SK-N-SH treated with all-trans-retinoic acid at 6 μM for 48 hours (cell line): ENCODE measurements at regions not wholly inside any gene's neighbourhood (a gene's known extent, or its start where the extent isn't known, plus 50 kb on each side); places are given as distances from the start of the nearest gene placed in this dataset.

Experiments used
- ATAC-seq: fragments of 200-7000 bp; cut with Tn5 transposase; 3 replicates; pipeline ENCODE4 v1.9.1; 2020; ENCODE audit warnings: mild to moderate bottlenecking, moderate library complexity
- ARNTL ChIP-seq: fragments of 450-650 bp; formaldehyde crosslinking; IDR thresholded peaks from 2 replicates; pipeline ENCODE4 v1.5.0; 2020; ENCODE audit warnings: low read depth, mild to moderate bottlenecking, moderate library complexity, borderline replicate concordance
- CSDC2 ChIP-seq: fragments of 250-450 bp; sonication (Bioruptor Pico); IDR thresholded peaks from 2 replicates; pipeline ENCODE4 v1.5.0; 2020; ENCODE audit warnings: mild to moderate bottlenecking, moderate library complexity
- ESRRG ChIP-seq: fragments of 250-450 bp; sonication (Bioruptor Pico); IDR thresholded peaks from 2 replicates; pipeline ENCODE4 v1.6.1; 2021; ENCODE audit warnings: mild to moderate bottlenecking
- GLIS3 ChIP-seq: fragments of 250-450 bp; sonication (Bioruptor Pico); IDR thresholded peaks from 2 replicates; pipeline ENCODE4 v1.5.0; 2020; ENCODE audit warnings: mild to moderate bottlenecking, moderate library complexity
- OSR1 ChIP-seq: fragments of 250-450 bp; sonication (Bioruptor Pico); IDR thresholded peaks from 2 replicates; pipeline ENCODE4 v1.8.0; 2022; ENCODE audit warnings: moderate library complexity, mild to moderate bottlenecking, inconsistent platforms
- PPARA ChIP-seq: fragments of 250-450 bp; sonication (Bioruptor Pico); IDR thresholded peaks from 2 replicates; pipeline ENCODE4 v1.5.0; 2020; ENCODE audit warnings: mild to moderate bottlenecking, borderline replicate concordance
- RARB ChIP-seq: fragments of 250-450 bp; sonication (Bioruptor Pico); IDR thresholded peaks from 2 replicates; pipeline ENCODE4 v1.8.0; 2021; ENCODE audit warnings: mild to moderate bottlenecking, moderate library complexity
- SNAI2 ChIP-seq: fragments of 250-450 bp; sonication (Bioruptor Pico); IDR thresholded peaks from 2 replicates; pipeline ENCODE4 v1.5.0; 2020; ENCODE audit warnings: mild to moderate bottlenecking, moderate library complexity
- TCF4 ChIP-seq: fragments of 250-450 bp; sonication (Bioruptor Pico); IDR thresholded peaks from 2 replicates; pipeline ENCODE4 v1.8.0; 2021; ENCODE audit warnings: mild to moderate bottlenecking, moderate library complexity, borderline replicate concordance
- ZC3H10 ChIP-seq: fragments of 250-450 bp; sonication (Bioruptor Pico); IDR thresholded peaks from 2 replicates; pipeline ENCODE4 v1.5.1; 2021; ENCODE audit warnings: mild to moderate bottlenecking, moderate library complexity
- ZFP3 ChIP-seq: fragments of 250-450 bp; sonication (Bioruptor Pico); IDR thresholded peaks from 2 replicates; pipeline ENCODE4 v1.5.0; 2020; ENCODE audit warnings: mild to moderate bottlenecking, moderate library complexity
- ZFP30 ChIP-seq: fragments of 450-650 bp; formaldehyde crosslinking; IDR thresholded peaks from 2 replicates; pipeline ENCODE4 v1.5.0; 2022; ENCODE audit warnings: mild to moderate bottlenecking, moderate library complexity
- ZNF565 ChIP-seq: fragments of 450-650 bp; formaldehyde crosslinking; conservative IDR thresholded peaks from 2 replicates; pipeline ENCODE4 v1.5.0; 2020; ENCODE audit warnings: low read depth, mild to moderate bottlenecking, moderate library complexity
- ZNF70 ChIP-seq: fragments of 450-650 bp; formaldehyde crosslinking; IDR thresholded peaks from 2 replicates; pipeline ENCODE4 v1.5.0; 2020; ENCODE audit warnings: mild to moderate bottlenecking, moderate library complexity
- ZNF8 ChIP-seq: fragments of 450-650 bp; formaldehyde crosslinking; IDR thresholded peaks from 2 replicates; pipeline ENCODE4 v1.5.0; 2020; ENCODE audit warnings: mild to moderate bottlenecking, moderate library complexity
- TF ChIP-seq, protein P1 (sequence below): fragments of 250-450 bp; sonication (Bioruptor Pico); IDR thresholded peaks from 2 replicates; pipeline ENCODE4 v1.8.0; 2020; ENCODE audit warnings: mild to moderate bottlenecking, moderate library complexity, borderline replicate concordance
- TF ChIP-seq, protein P2 (sequence below): fragments of 250-450 bp; sonication (Bioruptor Pico); IDR thresholded peaks from 2 replicates; pipeline ENCODE4 v1.5.1; 2020; ENCODE audit warnings: low read depth, mild to moderate bottlenecking, moderate library complexity
- TF ChIP-seq, protein P3 (sequence below): fragments of 250-450 bp; sonication (Bioruptor Pico); IDR thresholded peaks from 2 replicates; pipeline ENCODE4 v1.5.1; 2021; ENCODE audit warnings: mild to moderate bottlenecking, moderate library complexity
- TF ChIP-seq, protein P4 (sequence below): fragments of 250-450 bp; sonication (Bioruptor Pico); IDR thresholded peaks from 2 replicates; pipeline ENCODE4 v1.5.0; 2020; ENCODE audit warnings: mild to moderate bottlenecking, moderate library complexity
- TF ChIP-seq, protein P5 (sequence below): fragments of 250-450 bp; sonication (Bioruptor Pico); IDR thresholded peaks from 2 replicates; pipeline ENCODE4 v1.8.0; 2021; ENCODE audit warnings: low read depth, mild to moderate bottlenecking, moderate library complexity, borderline replicate concordance

DNA sequence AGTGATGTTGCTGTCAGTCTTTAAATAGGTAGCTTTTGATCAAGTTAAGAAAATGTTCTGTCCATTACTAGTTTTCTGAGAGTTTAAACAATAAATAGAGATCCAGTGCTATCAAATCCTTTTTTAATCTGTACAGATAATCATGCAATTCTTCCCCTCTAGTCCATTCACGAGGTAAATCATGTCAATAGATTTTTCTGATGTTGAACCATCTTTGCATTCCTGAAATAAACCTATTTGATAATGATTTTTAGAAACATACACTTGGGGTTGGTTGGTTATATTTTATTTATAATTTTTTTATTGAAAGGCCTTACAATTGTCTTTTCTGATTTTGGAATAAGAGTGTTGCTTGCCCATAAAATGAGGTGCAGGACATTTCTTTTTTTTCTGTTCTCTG, 95.0 kb downstream of the FAM53A start:
- no peak for ATAC-seq
- TF ChIP-seq GLIS3 (no peak), ZNF70 (CRISPR knock-in tag) (no peak), OSR1 (CRISPR knock-in tag) (no peak), PPARA (CRISPR knock-in tag) (no peak), ARNTL (CRISPR knock-in tag) (no peak), RARB (no peak), ESRRG (CRISPR knock-in tag) (no peak), ZC3H10 (no peak), ZNF565 (no peak), ZNF8 (CRISPR knock-in tag) (no peak), CSDC2 (CRISPR knock-in tag) (no peak)
- TF ChIP-seq, protein P1, sequence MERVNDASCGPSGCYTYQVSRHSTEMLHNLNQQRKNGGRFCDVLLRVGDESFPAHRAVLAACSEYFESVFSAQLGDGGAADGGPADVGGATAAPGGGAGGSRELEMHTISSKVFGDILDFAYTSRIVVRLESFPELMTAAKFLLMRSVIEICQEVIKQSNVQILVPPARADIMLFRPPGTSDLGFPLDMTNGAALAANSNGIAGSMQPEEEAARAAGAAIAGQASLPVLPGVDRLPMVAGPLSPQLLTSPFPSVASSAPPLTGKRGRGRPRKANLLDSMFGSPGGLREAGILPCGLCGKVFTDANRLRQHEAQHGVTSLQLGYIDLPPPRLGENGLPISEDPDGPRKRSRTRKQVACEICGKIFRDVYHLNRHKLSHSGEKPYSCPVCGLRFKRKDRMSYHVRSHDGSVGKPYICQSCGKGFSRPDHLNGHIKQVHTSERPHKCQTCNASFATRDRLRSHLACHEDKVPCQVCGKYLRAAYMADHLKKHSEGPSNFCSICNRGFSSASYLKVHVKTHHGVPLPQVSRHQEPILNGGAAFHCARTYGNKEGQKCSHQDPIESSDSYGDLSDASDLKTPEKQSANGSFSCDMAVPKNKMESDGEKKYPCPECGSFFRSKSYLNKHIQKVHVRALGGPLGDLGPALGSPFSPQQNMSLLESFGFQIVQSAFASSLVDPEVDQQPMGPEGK, result no peak
- TF ChIP-seq, protein P2, sequence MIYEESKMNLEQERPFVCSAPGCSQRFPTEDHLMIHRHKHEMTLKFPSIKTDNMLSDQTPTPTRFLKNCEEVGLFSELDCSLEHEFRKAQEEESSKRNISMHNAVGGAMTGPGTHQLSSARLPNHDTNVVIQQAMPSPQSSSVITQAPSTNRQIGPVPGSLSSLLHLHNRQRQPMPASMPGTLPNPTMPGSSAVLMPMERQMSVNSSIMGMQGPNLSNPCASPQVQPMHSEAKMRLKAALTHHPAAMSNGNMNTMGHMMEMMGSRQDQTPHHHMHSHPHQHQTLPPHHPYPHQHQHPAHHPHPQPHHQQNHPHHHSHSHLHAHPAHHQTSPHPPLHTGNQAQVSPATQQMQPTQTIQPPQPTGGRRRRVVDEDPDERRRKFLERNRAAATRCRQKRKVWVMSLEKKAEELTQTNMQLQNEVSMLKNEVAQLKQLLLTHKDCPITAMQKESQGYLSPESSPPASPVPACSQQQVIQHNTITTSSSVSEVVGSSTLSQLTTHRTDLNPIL (CRISPR knock-in tag), result no peak
- TF ChIP-seq, protein P3, sequence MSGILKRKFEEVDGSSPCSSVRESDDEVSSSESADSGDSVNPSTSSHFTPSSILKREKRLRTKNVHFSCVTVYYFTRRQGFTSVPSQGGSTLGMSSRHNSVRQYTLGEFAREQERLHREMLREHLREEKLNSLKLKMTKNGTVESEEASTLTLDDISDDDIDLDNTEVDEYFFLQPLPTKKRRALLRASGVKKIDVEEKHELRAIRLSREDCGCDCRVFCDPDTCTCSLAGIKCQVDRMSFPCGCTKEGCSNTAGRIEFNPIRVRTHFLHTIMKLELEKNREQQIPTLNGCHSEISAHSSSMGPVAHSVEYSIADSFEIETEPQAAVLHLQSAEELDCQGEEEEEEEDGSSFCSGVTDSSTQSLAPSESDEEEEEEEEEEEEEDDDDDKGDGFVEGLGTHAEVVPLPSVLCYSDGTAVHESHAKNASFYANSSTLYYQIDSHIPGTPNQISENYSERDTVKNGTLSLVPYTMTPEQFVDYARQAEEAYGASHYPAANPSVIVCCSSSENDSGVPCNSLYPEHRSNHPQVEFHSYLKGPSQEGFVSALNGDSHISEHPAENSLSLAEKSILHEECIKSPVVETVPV, result no peak
- TF ChIP-seq, protein P4, sequence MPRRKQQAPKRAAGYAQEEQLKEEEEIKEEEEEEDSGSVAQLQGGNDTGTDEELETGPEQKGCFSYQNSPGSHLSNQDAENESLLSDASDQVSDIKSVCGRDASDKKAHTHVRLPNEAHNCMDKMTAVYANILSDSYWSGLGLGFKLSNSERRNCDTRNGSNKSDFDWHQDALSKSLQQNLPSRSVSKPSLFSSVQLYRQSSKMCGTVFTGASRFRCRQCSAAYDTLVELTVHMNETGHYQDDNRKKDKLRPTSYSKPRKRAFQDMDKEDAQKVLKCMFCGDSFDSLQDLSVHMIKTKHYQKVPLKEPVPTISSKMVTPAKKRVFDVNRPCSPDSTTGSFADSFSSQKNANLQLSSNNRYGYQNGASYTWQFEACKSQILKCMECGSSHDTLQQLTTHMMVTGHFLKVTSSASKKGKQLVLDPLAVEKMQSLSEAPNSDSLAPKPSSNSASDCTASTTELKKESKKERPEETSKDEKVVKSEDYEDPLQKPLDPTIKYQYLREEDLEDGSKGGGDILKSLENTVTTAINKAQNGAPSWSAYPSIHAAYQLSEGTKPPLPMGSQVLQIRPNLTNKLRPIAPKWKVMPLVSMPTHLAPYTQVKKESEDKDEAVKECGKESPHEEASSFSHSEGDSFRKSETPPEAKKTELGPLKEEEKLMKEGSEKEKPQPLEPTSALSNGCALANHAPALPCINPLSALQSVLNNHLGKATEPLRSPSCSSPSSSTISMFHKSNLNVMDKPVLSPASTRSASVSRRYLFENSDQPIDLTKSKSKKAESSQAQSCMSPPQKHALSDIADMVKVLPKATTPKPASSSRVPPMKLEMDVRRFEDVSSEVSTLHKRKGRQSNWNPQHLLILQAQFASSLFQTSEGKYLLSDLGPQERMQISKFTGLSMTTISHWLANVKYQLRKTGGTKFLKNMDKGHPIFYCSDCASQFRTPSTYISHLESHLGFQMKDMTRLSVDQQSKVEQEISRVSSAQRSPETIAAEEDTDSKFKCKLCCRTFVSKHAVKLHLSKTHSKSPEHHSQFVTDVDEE (CRISPR knock-in tag), result no peak

DNA sequence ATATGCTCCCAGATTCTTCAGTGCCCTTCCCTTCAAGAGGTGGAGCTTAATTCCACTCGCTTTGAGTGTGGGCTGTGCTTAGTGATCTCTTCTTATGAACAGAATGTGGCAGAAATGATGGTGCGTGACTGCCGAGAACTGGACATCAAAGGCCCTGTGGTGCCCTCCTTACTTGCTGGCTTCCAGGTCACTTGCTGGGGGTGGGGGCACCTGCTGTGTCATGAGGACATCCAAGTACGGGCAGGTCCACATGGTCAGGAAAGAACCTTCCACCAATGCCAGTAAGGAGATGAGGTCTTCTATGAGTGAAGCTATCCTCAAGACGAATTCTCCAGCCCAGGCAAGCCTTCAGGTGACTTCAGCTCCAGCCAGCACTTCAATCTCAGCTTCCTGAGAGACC, 95.8 kb downstream of the FAM53A start:
- TF ChIP-seq, protein P1, result no peak
- TF ChIP-seq, all 23 proteins: peak for 0
- ATAC-seq, result no peak

DNA sequence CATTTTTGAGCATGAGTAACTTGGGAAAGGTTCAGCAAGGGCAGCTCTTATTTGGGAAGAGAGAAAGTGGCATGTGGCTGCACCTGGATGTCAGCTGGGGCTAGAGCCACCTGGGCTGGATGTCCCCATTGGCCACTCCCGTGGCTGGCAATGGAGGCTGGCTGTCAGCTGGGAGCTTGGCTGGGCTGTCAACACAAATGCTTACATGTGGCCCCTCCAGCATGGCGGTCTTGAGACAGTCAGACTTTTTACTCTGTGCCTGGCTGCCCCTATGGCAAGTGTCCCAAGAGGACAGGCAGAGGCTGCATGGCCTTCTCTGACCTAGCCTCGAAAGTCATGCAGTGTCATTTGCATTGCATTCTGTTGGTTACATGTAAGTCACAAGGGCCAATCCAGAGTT, 99.6 kb downstream of the FAM53A start:
- TF ChIP-seq RARB (no peak), ZFP30 (CRISPR knock-in tag) (no peak), ZNF70 (CRISPR knock-in tag) (no peak), SNAI2 (CRISPR knock-in tag) (no peak), ZFP3 (CRISPR knock-in tag) (no peak), TCF4 (CRISPR knock-in tag) (no peak), ZNF565 (no peak)
- TF ChIP-seq, protein P5, sequence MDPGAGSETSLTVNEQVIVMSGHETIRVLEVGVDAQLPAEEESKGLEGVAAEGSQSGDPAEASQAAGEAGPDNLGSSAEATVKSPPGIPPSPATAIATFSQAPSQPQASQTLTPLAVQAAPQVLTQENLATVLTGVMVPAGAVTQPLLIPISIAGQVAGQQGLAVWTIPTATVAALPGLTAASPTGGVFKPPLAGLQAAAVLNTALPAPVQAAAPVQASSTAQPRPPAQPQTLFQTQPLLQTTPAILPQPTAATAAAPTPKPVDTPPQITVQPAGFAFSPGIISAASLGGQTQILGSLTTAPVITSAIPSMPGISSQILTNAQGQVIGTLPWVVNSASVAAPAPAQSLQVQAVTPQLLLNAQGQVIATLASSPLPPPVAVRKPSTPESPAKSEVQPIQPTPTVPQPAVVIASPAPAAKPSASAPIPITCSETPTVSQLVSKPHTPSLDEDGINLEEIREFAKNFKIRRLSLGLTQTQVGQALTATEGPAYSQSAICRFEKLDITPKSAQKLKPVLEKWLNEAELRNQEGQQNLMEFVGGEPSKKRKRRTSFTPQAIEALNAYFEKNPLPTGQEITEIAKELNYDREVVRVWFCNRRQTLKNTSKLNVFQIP (CRISPR knock-in tag), result no peak
- TF ChIP-seq, protein P2 (CRISPR knock-in tag), result no peak
- TF ChIP-seq, protein P1, result no peak
- no peak for ATAC-seq
